HG03460 (cell line): ENCODE measurements at regions not wholly inside any gene's neighbourhood (a gene's known extent, or its start where the extent isn't known, plus 50 kb on each side); places are given as distances from the start of the nearest gene placed in this dataset.
"Not testable (repeated sequence)": the region's sequence is repeated elsewhere in the genome, so short reads cannot be mapped to it uniquely, and the experiment has no call there.

Experiments used
- ATAC-seq: cut with Tn5 transposase; IDR thresholded peaks from one replicate; pipeline ENCODE4 v1.9.1; 2021; ENCODE audit not compliant: unreplicated experiment

DNA sequence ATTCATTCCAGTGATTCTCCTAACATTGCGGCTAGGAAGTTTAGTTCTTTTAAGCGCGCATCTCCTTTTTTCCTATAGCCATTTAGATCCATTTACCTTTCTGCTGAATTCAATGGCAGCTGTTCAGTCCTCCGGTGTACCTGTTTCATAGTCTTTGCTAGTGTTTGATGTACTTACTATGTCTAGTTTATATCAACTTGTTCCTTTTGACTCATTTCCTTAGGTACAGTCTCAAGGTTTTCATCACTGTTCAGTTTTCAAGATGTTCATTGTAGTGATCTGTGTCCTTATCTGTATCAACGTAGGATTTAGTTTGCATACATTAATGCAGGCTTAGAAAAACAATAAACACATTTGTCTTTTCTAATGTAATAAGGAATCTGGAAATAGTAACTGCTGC is 59.0 kb upstream of the MBNL1 start:
- no peak for ATAC-seq

DNA sequence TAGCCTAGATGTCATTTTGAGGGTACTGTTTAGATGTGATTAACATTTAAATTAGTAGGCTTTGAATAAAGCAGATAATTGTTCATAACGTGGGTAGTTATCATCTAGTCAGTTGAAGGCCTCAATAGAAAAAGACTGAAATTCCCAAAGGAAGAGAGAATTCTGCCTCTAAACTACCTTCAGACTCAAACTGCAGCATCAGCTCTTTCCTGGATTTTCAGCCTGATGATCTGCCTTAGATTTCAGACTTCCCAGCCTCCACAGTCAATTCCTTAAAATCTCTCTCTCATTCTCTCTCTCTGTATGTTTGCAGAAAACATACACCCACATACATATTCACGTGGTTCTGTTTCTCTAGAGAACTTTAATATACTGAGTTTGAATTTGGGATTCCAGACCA is 58.0 kb upstream of the MBNL1 start:
- ATAC-seq, result no peak

DNA sequence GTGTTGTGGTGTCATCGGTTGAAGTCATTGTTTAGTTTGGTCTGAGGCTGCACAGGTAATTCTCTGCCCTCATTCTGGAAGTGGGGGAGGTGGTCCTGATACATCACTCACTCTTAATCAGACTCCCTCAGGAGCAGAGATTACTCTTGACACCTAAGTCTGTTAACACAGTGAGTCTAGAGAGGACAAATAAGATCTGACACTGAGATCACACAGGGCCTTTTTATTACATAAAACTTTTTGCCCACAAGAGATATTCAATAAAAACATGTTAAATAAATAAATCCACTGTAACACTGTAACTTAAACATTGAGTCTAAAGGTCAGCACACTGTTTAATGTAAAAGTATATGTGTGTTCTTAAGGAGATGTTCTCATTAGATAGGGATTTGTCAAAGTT is 57.1 kb upstream of the MBNL1 start:
- no peak for ATAC-seq

DNA sequence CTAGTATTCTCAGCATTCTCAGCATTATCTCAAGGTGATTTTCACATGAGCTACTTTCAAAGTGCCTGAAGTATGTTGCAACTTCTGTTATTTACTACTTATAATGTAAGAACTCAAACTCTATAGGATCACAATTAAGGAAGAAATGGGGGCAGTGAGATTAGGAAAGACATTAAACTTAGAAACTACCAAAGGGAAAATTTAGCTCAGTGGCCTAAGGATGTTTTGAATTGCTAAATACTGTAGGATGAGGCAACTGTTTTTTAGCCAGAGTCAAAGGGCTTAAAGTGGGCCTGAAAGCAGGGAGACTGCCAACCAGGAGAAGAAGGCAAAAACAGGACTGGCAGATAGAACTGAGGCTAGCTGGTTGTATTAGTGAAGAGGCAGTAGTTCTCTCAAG is 55.5 kb upstream of the MBNL1 start:
- no peak for ATAC-seq

DNA sequence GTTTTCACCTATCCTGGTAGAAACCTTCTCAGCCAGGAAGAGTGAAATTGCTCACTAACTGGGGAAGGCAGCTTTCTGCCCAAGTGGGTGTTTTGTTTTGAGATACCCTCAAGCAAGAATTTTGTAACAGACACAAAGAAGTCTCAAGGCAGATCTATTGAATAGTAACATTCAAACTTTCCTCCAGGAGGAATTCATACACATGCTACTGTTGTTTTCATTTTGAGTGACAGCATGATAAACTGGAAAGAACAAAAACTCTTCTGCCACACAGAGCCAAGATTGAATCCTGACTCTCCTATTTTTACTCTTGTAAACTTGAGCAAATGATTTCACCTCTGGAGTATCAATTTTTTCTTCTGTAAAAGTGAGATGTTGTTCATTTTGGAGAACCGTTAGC is 54.8 kb upstream of the MBNL1 start:
- no peak for ATAC-seq

DNA sequence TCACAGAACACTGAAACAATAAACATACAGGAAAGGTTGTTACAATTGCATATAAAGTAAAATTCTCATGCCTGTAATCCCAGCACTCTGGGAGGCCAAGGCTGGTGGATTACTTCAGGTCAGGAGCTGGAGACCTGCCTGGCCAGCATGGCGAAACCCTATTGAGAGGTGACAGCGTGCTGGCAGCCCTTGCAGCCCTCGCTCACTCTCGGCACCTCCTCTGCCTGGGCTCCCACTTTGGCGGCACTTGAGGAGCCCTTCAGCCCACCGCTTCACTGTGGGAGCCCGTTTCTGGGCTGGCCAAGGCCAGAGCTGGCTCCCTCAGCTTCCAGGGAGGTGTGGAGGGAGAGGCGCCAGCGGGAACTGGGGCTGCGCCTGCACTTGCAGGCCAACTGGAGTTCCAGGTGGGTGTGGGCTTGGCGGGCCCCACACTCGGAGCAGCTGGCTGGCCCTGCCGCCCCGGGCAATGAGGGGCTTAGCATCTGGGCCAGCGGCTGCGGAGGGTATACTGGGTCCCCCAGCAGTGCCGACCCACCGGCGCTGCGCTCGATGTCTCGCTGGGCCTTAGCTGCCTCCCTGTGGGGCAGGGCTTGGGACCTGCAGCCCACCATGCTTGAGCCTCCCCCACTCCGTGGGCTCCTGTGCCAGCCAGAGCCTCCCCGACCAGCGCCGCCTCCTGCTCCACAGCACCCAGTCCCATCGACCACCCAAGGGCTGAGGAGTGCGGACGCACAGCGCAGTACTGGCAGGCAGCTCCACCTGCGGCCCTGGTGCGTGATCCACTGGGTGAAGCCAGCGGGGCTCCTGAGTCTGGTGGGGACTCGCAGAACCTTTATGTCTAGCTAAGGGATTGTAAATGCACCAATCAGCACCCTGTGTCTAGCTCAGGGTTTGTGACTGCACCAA is 51.5 kb upstream of the MBNL1 start:
- not testable (repeated sequence) for ATAC-seq

DNA sequence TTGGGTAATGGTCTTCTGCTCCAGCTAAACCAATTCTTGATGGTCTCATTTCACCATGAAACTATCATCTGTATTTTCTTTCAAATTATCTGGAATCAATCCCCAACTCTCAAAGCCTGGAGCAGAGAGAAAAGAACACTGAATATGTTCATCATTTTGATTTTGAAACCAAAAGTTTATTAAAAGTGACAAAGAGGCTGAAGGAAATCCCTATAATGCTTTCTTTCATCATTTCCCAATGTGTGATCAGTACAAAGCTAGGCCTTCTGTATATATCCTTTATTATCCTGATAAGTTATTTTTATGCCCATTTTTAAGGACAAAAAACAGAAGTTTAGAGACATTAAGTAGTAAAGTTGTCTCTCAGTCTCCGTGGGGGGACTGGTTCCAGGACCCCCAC is 50.1 kb upstream of the MBNL1 start:
- no peak for ATAC-seq
